Neural crest cell (in vitro differentiated cells): ENCODE measurements at regions not wholly inside any gene's neighbourhood (a gene's known extent, or its start where the extent isn't known, plus 50 kb on each side); places are given as distances from the start of the nearest gene placed in this dataset.

ENCODE experiments used
- DNase-seq: peaks from one replicate; pipeline ENCODE4 v3.0.0; 2021; ENCODE audit warnings: low read depth, mixed read lengths, low spot score
- H3K27ac Mint-ChIP-seq: one replicate; pipeline ENCODE4 v1.8.0; 2021; ENCODE audit warnings: mild to moderate bottlenecking, mixed read lengths; ENCODE audit not compliant: unreplicated experiment
- H3K27me3 Mint-ChIP-seq: 2 replicates; pipeline ENCODE4 v1.8.0; 2021; ENCODE audit warnings: low read depth, mild to moderate bottlenecking, mixed read lengths
- H3K36me3 Mint-ChIP-seq: 2 replicates; pipeline ENCODE4 v1.8.0; 2021; ENCODE audit warnings: low read depth, mild to moderate bottlenecking, mixed read lengths
- H3K4me1 Mint-ChIP-seq: 2 replicates; pipeline ENCODE4 v1.8.0; 2021; ENCODE audit warnings: mixed read lengths
- H3K4me3 Mint-ChIP-seq: one replicate; pipeline ENCODE4 v1.8.0; 2021; ENCODE audit warnings: mild to moderate bottlenecking, mixed read lengths
- H3K9me3 Mint-ChIP-seq: 2 replicates; pipeline ENCODE4 v1.8.0; 2021; ENCODE audit warnings: mixed read lengths
- TF ChIP-seq, protein P1 (sequence below): fragments of 200-600 bp; sonication (generic); conservative IDR thresholded peaks from 2 replicates; pipeline ENCODE4 v1.5.0; 2021; ENCODE audit warnings: antibody characterized with exemption, mild to moderate bottlenecking

DNA sequence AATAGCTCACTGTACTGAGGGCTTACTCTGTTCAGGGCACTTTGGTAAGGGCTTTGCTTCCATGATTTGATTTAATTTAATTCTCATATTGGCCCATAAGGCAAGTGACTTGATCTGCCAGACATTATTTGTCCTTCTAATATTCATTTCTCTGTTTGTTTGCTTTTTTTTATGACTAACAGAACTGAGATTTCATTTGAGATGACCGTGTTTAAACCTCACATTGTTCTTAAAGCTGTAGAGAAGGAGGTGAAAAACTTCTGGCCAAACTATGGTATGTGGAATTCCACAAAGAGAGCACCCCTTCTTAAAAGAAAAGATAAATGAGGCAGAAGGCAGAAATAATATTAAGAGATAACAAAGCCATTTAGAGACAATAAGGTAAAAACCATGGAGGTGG is 775.6 kb upstream of the ACO1 start:
- Mint-ChIP-seq H3K4me1 (no peaks in the 10 kb centered on the region), H3K27me3 (no peaks in the 10 kb centered on the region), H3K9me3 (no peaks in the 10 kb centered on the region), H3K27ac (no peak overlapping the region), H3K4me3 (no peak overlapping the region), H3K36me3 (no peaks in the 10 kb centered on the region)
- TF ChIP-seq, protein P1, sequence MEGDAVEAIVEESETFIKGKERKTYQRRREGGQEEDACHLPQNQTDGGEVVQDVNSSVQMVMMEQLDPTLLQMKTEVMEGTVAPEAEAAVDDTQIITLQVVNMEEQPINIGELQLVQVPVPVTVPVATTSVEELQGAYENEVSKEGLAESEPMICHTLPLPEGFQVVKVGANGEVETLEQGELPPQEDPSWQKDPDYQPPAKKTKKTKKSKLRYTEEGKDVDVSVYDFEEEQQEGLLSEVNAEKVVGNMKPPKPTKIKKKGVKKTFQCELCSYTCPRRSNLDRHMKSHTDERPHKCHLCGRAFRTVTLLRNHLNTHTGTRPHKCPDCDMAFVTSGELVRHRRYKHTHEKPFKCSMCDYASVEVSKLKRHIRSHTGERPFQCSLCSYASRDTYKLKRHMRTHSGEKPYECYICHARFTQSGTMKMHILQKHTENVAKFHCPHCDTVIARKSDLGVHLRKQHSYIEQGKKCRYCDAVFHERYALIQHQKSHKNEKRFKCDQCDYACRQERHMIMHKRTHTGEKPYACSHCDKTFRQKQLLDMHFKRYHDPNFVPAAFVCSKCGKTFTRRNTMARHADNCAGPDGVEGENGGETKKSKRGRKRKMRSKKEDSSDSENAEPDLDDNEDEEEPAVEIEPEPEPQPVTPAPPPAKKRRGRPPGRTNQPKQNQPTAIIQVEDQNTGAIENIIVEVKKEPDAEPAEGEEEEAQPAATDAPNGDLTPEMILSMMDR = no peak
- no peak for DNase-seq

DNA sequence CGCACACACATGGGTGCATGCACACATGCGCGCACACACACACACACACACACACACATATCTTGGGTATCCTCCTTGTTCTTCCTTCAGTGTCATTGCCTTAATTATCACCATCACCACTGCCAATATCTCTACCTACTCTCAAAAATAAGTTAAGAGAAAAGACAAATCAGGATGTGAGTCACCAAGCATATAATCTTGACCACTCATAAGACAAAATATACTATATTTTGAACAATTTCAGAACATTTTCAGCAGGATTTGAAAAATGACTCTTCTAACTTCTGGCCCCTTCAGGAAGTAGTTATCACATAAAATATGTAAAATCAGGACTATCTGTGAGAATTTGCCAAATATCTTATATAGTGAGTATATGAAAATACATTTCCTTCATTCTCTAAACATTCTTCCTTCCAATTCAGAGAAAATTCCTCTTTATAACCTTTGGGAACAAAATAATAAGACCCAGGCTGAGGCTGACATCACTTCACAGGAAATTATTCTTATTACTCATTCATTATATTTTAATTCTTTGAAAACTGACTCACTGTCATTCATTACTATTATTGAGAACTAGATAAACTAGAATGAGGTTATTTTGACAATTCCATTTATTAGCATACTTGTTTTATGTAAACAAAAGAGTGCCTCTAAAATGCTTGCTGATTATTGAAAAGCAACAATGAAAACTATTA is 772.0 kb upstream of the ACO1 start:
- TF ChIP-seq, protein P1 = no peak
- DNase-seq = no peak
- Mint-ChIP-seq H3K27ac (no peak overlapping the region), H3K36me3 (no peaks in the 10 kb centered on the region), H3K4me1 (no peaks in the 10 kb centered on the region), H3K27me3 (no peaks in the 10 kb centered on the region), H3K9me3 (no peaks in the 10 kb centered on the region), H3K4me3 (no peak overlapping the region)

DNA sequence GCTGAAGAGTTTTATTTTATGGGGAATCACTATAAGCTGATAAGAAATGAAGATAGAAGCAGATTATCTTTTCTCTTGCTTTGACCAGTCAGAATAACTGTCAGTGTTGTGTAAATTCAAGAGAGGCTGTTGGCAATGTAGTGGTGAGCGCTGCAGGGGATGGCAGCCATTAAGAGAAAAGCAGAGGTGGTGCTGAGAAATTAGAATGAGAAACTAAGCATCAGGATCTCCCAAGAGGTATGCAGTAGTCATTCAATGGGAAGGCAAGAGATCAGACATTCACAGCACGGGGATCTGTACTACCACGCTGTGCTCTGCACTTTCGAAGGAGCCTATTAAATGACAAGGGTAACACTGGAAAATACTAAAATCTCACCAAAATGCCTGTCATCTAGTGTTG is 768.5 kb upstream of the ACO1 start:
- Mint-ChIP-seq H3K27ac (no peak overlapping the region), H3K4me3 (no peak overlapping the region), H3K4me1 (no peaks in the 10 kb centered on the region), H3K9me3 (no peaks in the 10 kb centered on the region), H3K27me3 (no peaks in the 10 kb centered on the region), H3K36me3 (no peaks in the 10 kb centered on the region)
- TF ChIP-seq, protein P1 = no peak
- DNase-seq = no peak

DNA sequence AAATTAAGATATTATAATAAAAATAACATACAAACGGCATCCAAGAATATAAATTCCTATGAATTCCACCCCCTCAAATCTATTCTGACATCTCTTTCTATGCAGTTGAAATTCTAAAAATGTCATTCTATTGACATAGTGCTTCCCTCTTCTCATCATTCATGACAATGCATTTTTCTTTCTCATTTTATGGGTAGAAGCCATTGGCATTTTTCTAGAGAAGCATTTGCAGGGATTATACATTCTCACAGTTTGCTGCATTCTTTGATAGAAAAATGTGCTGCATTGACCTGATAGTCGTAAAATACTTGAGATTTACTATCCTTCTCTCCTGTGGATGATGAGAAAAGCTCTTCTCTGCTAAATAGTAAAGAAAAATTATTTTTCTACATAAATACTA is 760.9 kb upstream of the ACO1 start:
- Mint-ChIP-seq H3K4me3 (no peak overlapping the region), H3K27me3 (no peaks in the 10 kb centered on the region), H3K4me1 (no peaks in the 10 kb centered on the region), H3K27ac (no peak overlapping the region), H3K9me3 (no peaks in the 10 kb centered on the region), H3K36me3 (no peaks in the 10 kb centered on the region)
- TF ChIP-seq, protein P1 = no peak
- no peak for DNase-seq

DNA sequence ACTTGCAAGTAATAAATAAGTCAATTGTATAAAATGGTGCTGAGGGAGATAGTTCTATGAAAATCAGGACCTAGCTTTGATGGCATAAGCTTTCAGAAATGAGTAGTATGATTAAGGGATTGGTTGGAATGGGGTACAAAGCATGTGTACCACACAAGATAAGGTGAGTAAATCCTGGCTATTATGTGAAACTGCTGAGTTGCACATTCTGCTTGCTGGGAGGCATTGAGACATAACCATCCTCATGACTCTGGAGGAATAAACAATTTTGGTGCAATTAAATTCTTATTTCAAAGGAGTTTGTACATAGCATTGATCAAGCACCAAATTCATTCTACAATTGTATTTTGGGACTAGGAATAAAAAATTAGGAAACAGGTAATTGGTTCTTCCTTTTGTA is 755.2 kb upstream of the ACO1 start:
- Mint-ChIP-seq H3K27ac (no peak overlapping the region), H3K9me3 (no peaks in the 10 kb centered on the region), H3K27me3 (no peaks in the 10 kb centered on the region), H3K36me3 (no peaks in the 10 kb centered on the region), H3K4me1 (no peaks in the 10 kb centered on the region), H3K4me3 (no peak overlapping the region)
- DNase-seq = no peak
- TF ChIP-seq, protein P1 = no peak
